ENCODE measurements at regions not wholly inside any gene's neighbourhood (a gene's known extent, or its start where the extent isn't known, plus 50 kb on each side); places are given as distances from the start of the nearest gene placed in this dataset.

DNA sequence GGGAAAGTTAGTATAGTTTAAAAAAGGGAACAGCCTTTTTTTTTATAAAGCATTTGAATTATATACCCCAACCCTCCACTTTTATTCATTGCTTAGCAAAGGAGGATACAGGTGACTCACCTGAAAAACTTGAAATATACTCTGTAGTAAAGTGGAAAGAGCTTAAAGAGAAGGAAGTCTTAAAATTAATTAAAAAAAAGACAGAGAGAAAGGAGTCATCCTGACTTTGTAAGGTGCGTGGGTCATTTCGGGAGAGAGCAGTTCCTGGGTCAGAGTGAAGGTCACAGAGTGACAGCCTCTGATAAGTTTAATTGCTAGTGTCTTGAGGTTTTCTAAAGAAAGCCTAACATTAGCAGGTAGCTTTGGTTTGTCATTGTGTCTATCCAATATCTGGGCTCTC is 310.3 kb downstream of the KLF5 start:
- no peak for DNase-seq

DNA sequence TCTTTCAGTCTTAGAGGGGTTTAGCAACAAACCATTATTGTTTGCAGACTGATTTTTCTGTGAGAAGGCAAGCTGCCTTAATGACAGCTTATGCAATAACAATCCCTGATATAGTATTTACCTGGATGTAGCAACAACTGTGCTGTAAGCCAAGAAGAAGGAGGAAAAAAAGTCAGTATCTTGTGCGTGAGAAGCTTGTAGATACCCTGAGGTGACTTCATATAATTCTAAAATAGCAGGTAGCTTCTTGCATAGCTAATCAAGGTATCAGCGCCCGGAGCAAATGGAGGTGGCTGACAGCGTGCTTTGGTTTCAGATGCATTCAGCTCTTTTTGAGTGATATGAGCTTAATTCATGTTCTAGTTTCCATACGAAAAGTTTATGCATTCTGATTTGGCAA is 309.8 kb downstream of the KLF5 start:
- no peak for DNase-seq

DNA sequence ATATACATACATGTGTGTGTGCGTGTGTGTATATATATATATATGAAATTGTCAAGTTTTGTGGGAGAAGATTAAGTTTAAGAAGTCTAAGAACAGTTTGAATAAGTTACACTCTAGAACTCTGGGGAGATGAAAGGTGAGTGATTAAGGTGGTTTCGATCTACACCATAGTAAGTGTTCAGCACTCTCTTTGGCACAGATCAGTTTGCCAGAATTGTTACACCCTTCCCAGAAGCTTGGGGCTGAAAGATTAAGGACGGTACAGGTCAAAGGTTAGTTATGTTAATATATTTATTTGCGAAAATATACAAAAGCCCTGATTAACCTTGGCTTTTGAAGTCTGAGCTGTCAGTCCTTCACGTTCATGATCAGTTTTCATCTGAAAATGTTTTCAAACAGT is 309.1 kb downstream of the KLF5 start:
- no peak for DNase-seq

DNA sequence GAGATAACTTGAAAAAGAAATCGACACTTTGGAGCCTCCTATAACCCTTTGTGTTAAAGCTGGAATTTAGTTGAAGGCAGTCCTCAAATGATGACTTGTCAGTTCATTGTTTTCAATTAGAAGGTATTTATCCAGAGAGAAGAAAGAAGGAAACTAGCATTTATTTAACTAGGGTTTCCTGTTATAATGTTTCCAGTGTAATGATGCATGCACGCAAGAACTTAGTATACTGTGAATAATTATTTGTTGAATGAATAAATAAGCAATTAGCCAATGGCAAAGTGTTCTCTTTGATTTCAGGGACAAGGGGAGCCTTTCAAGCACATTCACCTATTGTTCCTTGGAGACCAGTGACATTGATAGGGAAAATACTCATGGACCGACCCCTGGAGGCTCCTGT is 307.4 kb downstream of the KLF5 start:
- DNase-seq = no peak

DNA sequence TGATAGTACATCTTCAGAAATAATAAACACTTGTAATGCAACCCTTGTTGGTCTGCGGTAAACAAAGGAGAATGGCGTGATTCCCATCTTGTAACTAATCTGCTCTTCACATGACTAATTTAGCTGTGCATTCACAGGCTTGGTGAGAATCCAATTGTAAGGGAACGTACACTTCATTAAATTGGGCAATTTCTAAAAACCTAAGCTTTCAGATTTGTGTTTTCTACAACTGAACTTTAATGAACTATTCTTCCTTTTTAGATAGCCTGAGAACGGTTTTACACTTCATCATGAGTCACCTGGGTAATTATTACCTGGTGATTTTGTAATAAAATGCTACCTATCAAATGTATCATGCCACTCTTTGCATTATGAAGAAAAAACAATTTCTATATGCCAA is 306.9 kb downstream of the KLF5 start:
- DNase-seq = no peak

DNA sequence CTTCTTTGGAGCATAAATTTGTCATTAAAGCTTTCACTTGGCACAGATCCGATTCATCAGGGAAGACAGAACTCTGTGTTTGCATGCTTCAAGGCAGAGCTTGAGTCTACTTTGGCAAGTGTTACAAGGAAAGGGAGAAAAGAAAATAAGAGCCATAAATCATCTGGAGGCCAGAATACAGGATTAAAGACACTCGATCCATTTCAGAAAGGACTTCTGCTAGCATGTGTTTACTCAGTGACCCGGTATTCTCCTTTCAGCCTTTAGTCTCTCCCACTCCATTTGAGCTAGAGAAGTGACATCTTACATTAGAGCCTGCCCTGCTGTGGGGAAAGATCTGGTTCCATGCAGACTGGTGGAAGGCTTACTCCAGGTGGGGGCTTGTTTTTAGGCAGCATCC is 306.4 kb downstream of the KLF5 start:
- no peak for DNase-seq

DNA sequence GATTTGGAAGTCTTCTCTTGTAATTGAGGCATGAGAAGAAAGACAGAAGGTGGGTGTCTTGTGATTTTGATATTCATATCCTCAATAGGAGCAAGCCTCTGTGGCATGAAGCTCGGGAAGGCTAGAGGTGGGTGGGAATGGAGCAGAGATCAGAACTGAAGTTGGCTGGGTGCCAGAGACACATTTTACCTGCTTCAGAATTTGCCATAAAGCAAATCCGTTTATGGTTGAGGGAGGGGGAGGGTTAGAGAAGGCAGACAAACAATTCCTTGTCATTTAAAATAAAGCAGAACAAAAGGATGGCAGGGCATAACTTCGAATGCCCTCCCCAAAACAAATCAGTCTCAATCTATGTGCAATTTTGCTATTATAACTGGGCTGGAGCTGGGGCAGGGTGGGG is 305.9 kb downstream of the KLF5 start:
- DNase-seq = no peak

DNA sequence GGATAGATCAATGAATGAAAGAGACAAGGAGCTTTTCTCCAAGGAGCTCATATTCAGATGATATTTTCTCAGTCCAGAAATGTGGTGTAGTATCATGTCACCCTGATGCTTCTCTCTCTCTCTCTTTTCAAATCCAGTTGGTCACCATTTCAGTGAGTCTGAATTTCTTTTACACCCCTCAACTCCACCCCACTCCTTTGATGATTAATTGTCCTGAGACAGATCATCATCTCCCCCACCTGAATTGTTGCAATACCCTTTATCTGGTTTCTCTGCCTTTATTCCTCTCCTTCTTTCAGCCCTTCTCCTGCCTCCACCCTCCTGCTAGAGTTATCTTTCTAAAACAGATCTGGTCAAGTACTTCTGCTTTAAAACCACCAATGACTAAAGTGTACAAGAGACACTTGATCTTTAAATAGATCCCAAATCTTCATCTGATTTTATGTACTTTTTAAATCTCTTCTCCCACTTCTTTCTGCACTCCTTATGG is 299.8 kb downstream of the KLF5 start:
- DNase-seq = no peak

DNA sequence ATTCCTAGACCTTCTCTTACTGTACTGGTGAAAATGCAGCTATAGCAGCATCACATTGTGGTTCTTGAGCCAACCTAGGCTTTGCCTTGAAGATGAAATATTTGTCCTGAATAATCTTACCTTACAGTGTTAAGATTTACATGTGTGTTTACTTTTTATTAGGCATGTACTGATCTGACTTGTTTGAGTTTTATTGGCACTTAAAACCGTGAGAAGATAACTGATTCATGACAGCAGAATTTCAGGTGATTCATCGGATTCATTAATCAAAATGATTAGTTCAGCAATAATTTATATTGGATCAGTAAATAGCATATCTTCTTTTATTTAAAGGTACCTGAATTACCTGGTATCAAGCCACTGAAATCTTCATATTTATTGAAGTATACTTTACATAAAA is 296.3 kb downstream of the KLF5 start:
- DNase-seq = no peak

DNA sequence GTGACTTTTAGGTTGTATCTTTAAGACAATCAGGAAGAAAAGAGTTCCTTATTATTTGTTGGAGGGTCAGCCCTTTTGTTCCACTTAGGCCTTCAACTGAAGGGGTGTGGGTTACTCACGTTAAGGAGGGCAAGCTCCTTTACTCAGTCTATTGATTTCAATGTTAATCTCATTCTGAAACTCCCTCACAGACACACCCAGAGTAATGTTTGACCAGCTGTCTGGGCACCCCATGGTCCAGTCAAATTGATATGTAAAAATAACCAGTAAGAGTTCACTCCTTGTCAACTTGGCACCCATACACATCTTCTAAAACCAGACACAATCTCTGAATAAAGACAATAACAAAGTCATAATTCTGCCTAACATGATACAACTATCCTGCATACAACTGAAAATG is 292.9 kb downstream of the KLF5 start:
- no peak for DNase-seq

DNA sequence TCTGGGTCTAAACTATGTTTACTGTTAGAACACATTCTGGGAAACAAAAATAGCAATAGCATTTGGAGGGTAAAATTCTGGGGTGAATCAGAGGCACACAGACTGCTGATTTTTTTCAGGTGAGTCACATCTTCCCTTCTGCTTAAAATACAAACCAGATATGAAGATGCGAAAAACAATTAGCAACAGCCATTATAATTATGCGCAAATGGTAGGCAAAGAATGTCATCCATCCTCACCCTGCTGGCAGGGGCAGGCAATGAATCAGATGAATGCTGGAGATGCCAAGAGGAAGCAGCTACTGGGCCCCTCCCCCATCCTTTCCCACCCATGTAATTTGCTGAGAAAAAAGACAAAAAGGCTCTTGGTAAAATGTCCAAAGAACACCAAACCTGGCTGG is 282.9 kb downstream of the KLF5 start:
- peak in 6 of 56 donors; percentile 0 to 13 (median 4) for DNase-seq

DNA sequence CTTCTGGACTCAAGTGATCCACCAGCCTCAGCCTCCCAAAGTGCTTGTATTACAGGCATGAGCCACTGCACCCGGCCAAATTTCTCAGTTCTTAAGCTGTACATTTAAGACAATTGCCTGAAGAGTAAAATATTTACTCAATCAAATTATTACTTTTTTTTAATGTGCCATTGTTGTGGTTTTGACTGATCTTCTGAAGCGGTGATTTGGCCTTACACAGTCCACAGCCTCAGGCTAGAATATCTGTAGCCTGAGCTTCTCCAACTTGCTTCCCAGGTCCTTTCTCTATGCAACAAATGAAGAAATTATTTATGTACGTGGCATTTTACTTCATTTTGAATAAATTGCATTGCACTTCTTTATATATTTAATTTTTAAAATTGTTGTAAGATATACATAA is 281.3 kb downstream of the KLF5 start:
- no peak for DNase-seq

DNA sequence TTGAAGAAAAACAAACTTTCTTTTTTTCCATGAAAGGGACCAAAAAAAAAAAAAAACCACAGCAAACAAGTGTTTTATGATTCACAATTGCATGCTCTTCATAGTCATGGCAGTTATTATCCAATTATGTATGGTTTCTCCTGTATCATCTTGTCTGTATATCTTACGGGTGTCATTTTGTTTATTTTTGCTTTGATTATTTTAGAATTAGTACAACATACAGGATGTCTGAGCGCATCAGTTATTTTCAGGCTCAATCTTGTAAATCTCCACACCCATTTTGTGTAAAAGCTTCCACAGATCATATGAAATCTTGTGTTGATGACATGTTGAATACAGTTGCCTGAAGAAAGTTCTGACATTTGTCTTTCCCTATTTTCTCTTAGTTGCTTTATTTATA is 280.3 kb downstream of the KLF5 start:
- DNase-seq = no peak

DNA sequence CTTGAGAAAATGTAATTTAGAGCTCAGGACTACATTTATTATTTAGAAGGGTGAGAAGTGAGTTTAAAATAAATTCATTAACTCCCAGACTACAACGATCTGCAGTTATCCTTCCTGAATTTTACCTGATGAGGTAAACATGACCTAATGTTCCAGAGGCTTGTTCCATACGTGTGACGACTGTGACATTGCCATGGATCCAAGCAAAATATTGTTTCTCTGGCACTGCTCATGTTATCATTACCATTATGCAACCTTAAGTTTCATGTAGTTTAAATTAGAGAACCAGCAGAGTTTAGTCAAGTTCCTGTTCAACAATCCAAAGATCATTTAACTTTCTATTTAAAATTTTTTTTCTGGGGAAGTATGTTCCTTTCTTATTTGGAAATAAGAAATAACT is 279.6 kb downstream of the KLF5 start:
- DNase-seq = no peak

DNA sequence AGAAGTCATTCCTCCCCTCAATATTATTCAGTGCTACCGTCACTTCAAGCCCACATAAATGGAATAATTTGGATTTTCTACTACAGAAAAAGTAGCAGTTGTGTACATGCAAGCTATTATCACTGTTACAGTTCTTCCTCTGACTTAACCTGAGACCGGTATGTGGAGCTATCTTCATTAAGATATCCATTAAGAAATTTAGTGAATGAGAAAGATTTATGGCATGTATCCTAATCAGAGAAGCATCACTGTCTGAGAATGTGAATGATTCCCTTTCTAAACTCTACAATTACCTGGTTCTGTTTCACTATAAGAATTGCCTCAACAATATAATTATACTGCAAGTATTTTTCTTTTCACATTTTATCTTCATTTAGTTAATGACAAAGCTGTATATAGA is 278.7 kb downstream of the KLF5 start:
- no peak for DNase-seq

DNA sequence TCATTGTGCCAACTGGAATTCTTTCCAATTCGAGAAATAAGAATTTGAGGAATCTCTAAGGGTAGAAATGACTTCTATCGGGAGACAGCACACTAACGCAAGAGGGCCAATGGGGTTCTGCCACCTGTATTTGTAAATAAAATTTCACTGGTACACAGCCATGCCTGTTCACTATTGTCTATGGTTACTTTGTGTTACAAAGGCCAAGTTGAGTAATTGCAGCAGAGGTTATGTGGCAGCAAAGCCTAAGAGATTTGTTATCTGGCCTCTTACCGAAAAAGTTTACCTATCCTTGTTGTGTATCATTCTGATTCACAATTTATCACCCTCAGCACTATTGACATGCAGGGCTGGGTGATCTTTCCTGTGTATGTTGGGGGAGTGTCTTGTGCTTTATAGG is 278.0 kb downstream of the KLF5 start:
- no peak for DNase-seq

DNA sequence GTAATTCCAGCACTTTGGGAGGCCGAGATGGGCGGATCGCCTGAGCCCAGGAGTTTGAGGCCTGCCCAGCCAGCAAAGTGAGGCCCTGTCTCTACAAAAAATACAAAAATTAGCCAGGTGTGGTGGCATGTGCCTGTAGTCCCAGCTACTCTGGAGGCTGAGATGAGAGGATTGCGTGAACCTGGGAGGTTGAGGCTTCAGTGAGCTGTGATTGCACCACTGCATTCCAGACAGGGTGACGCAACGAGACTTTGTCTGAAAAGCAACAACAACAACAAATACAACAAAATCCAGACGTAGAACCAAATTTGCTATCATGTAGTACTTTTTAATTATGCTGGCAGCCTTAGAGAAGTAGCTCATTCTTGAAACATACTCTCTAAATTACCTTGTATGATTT is 277.1 kb downstream of the KLF5 start:
- no peak for DNase-seq

DNA sequence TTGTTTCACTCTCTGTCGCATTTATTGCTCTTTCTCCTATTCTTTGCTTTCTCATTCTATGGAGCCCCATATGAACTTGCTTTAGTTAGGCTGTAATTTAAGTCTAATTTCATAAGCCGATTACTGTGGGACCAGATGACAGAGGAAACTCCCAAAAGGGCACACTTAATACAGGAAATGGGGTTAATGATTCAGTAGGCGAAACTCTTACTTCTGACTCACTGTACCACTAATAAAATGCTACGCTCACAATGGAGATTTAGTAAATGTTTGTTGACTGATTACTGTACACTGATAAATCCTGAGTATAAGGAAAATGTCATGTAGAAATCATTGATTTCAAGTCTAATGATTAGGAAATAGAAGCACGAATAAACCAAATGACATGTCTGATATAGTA is 276.4 kb downstream of the KLF5 start:
- no peak for DNase-seq

DNA sequence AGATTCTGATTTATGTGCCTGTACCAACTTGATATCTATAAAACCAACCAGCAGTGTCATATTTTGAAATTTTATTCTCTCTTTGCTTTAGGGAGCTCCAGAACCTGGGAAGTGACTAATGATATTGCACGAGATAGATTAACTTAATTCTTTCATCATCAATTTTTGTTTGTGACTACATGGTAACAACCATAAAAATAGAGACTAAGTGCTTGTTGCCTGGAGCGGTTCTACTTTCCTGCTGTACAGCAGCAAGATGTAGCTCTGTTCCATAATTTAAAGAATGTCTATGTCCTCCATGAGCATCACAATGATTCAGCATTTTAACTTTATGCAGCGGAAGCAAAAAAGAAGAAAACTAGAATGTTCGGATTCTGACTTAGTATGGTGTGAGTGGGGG is 275.6 kb downstream of the KLF5 start:
- DNase-seq = no peak

DNA sequence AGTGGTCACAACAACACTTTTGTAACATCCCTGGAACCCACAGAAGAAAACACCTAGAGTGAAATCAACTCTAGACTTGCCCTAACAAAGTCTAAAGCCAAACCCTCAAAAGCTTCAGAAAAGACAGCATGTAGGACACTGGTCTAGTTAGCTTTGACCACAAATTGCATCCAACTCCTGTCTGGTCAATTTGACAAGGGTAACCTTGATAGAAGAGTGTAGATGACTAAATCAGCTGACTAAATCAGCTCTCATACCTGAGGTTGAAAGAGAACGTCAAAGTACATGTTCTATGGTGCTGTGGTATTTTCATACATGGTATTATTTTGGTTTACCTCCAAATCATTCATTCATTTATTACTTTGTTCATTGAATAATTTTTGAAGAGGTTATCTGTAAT is 272.8 kb downstream of the KLF5 start:
- no peak for DNase-seq

DNA sequence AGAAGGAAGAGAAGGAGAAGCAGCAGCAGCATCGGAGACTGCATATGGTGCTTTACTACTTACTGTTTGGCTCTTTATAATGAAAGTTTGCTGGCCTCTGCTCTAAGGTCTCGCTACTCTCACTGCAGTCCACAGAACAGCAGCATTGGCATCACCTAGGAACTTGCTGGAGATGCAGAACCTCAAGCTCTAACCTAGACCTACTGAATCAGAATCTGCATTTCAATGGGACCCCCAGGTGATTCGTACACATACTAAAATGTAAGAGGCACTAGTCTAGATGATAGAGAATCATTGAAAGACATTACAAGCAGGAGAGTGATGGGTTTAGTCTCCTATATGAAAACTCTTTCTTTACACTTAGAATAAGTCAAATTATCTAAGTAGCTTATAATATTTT is 270.6 kb downstream of the KLF5 start:
- no peak for DNase-seq

DNA sequence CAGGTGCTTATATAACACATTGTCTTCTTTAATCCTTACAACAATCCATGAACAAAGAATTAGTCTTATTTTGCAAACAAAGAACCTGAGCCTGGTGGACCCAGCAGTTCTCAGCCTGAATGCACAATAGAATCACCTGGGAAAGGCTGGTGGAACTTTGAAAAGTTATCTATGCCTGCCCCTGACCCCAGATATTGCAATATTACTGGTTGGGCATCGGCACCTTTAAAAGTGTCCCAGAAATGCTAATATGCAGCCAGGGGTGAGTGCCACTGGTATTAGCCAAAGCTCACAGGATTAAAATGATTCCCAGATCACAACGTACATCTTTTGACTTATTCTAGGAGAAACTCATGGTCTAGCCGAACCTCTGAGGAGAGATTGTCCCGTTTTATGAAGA is 268.8 kb downstream of the KLF5 start:
- DNase-seq = no peak

DNA sequence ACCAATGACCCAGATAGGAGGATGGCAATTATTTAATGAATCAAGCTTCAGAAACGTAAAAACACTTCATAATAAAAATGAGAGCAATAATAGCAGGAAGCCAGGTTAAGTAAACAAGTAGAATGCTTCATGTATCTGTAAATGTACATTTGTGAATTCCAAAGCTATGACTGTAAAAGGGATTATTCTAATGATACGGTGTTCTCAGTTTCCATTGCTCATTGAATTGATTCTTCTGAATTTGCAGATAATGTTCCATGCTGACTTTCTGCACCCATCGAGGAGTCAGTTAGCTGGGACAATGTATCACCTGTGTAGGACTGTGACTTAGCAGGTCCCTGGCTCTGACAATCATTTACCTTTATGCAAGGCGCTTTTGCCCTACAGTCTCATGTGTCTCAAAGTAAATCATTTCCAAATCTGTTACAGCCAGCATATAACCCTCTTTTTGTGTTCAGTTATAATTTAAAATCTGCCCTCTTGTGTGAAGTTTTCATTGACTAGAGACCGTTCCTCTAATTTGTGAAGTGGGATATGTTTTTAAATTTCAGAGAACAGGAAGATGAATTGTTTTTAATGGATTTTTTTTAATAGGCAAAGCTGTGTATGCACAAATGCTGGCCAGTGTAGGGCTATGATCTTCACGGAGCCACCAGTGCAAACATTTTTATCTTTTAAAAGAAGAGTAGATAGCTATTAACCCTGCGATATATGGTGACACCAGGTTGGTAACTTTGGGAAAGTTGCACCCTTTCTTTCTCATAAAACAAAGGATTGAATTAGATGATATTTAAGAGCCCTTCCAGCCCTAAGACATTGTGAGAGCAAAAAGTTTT is 267.1 kb downstream of the KLF5 start:
- DNase-seq = no peak
